Activated CD4-positive, alpha-beta T cell treated with anti-CD3 and anti-CD28 coated beads, Interleukin-2, amount 10 ng/mL, durations not matched to agents 7 days and 5 days (primary cell): ENCODE measurements at regions not wholly inside any gene's neighbourhood (a gene's known extent, or its start where the extent isn't known, plus 50 kb on each side); places are given as distances from the start of the nearest gene placed in this dataset.

Experiments used
- CTCF ChIA-PET: fragments of 350-600 bp; sonication (Branson Sonifier 250); formaldehyde crosslinking; loops from one replicate; lab custom pipeline; 2021; ENCODE audit warnings: antibody characterized with exemption; lab: Charles Lee
- POLR2A ChIA-PET: fragments of 350-600 bp; sonication (Branson Sonifier 250); formaldehyde crosslinking; loops from one replicate; lab custom pipeline; 2021; ENCODE audit warnings: antibody characterized with exemption; lab: Charles Lee
- DNase-seq: peaks from one replicate; pipeline ENCODE4 v3.0.0-alpha.2; 2020
- H3K27ac Mint-ChIP-seq: one replicate; pipeline ENCODE4 v1.8.0; 2021; ENCODE audit warnings: mild to moderate bottlenecking, moderate library complexity, mixed read lengths
- H3K27me3 Mint-ChIP-seq: one replicate; pipeline ENCODE4 v1.8.0; 2021; ENCODE audit warnings: mixed read lengths
- H3K36me3 Mint-ChIP-seq: one replicate; pipeline ENCODE4 v1.8.0; 2021; ENCODE audit warnings: low read depth, mixed read lengths
- H3K4me1 Mint-ChIP-seq: one replicate; pipeline ENCODE4 v1.8.0; 2021; ENCODE audit warnings: mixed read lengths
- H3K4me3 Mint-ChIP-seq: one replicate; pipeline ENCODE4 v1.8.0; 2021; ENCODE audit warnings: mild to moderate bottlenecking, moderate library complexity, mixed read lengths
- H3K9me3 Mint-ChIP-seq: one replicate; pipeline ENCODE4 v1.8.0; 2021; ENCODE audit warnings: mixed read lengths

GRCh38 chr3:99402755-99403154 lies 235.6 kb upstream of the COL8A1 start:
- no peak overlapping the region for H3K27ac Mint-ChIP-seq
- H3K27me3 Mint-ChIP-seq = no peaks in the 10 kb centered on the region
- CTCF ChIA-PET = no interaction called here
- DNase-seq = no peak
- no peaks in the 10 kb centered on the region for H3K36me3 Mint-ChIP-seq
- H3K4me1 Mint-ChIP-seq = no peaks in the 10 kb centered on the region
- no peak overlapping the region for H3K4me3 Mint-ChIP-seq
- POLR2A ChIA-PET = no interaction called here
- peaks cover 15% of the 10 kb centered on the region for H3K9me3 Mint-ChIP-seq

GRCh38 chr3:99400352-99400751 lies 238.0 kb upstream of the COL8A1 start:
- H3K27ac Mint-ChIP-seq = no peak overlapping the region
- no peak overlapping the region for H3K4me3 Mint-ChIP-seq
- H3K4me1 Mint-ChIP-seq = no peaks in the 10 kb centered on the region
- POLR2A ChIA-PET = no interaction called here
- H3K36me3 Mint-ChIP-seq = no peaks in the 10 kb centered on the region
- CTCF ChIA-PET = no interaction called here
- no peak for DNase-seq
- H3K9me3 Mint-ChIP-seq = peaks cover 15% of the 10 kb centered on the region
- no peaks in the 10 kb centered on the region for H3K27me3 Mint-ChIP-seq

GRCh38 chr3:99396651-99397275 lies 241.6 kb upstream of the COL8A1 start:
- no peaks in the 10 kb centered on the region for H3K36me3 Mint-ChIP-seq
- ChIA-PET CTCF (no interaction called here), POLR2A (no interaction called here)
- peaks cover 15% of the 10 kb centered on the region for H3K9me3 Mint-ChIP-seq
- H3K4me1 Mint-ChIP-seq = no peaks in the 10 kb centered on the region
- no peaks in the 10 kb centered on the region for H3K27me3 Mint-ChIP-seq
- no peak overlapping the region for H3K27ac Mint-ChIP-seq
- no peak overlapping the region for H3K4me3 Mint-ChIP-seq
- no peak for DNase-seq

- H3K27me3 Mint-ChIP-seq = no peaks in the 10 kb centered on the region
- no peaks in the 10 kb centered on the region for H3K36me3 Mint-ChIP-seq
- peaks cover 15% of the 10 kb centered on the region for H3K9me3 Mint-ChIP-seq
- no peak for DNase-seq
- H3K4me3 Mint-ChIP-seq = no peak overlapping the region
- no peaks in the 10 kb centered on the region for H3K4me1 Mint-ChIP-seq
- CTCF ChIA-PET = no interaction called here
- no peak overlapping the region for H3K27ac Mint-ChIP-seq
- POLR2A ChIA-PET = no interaction called here
Measured at GRCh38 chr3:99394831-99395778, 243.3 kb upstream of the COL8A1 start.

- no peaks in the 10 kb centered on the region for H3K27me3 Mint-ChIP-seq
- H3K36me3 Mint-ChIP-seq = no peaks in the 10 kb centered on the region
- no peaks in the 10 kb centered on the region for H3K4me1 Mint-ChIP-seq
- no peak overlapping the region for H3K27ac Mint-ChIP-seq
- ChIA-PET POLR2A (no interaction called here), CTCF (no interaction called here)
- no peak overlapping the region for H3K4me3 Mint-ChIP-seq
- DNase-seq = no peak
- peaks cover 8% of the 10 kb centered on the region for H3K9me3 Mint-ChIP-seq
Measured at GRCh38 chr3:99393961-99394360, 244.4 kb upstream of the COL8A1 start.

- no peaks in the 10 kb centered on the region for H3K4me1 Mint-ChIP-seq
- H3K36me3 Mint-ChIP-seq = no peaks in the 10 kb centered on the region
- no peaks in the 10 kb centered on the region for H3K27me3 Mint-ChIP-seq
- no peak for DNase-seq
- ChIA-PET POLR2A (no interaction called here), CTCF (no interaction called here)
- no peaks in the 10 kb centered on the region for H3K9me3 Mint-ChIP-seq
- H3K4me3 Mint-ChIP-seq = no peak overlapping the region
- no peak overlapping the region for H3K27ac Mint-ChIP-seq
Measured at GRCh38 chr3:99388780-99389179, 249.6 kb upstream of the COL8A1 start.

GRCh38 chr3:99384596-99384995 lies 253.8 kb upstream of the COL8A1 start:
- H3K9me3 Mint-ChIP-seq = no peaks in the 10 kb centered on the region
- no peaks in the 10 kb centered on the region for H3K36me3 Mint-ChIP-seq
- CTCF ChIA-PET = no interaction called here
- POLR2A ChIA-PET = no interaction called here
- H3K4me3 Mint-ChIP-seq = no peak overlapping the region
- no peaks in the 10 kb centered on the region for H3K27me3 Mint-ChIP-seq
- DNase-seq = no peak
- H3K27ac Mint-ChIP-seq = no peak overlapping the region
- no peaks in the 10 kb centered on the region for H3K4me1 Mint-ChIP-seq

GRCh38 chr3:99376926-99377325 lies 261.5 kb upstream of the COL8A1 start:
- no peak overlapping the region for H3K27ac Mint-ChIP-seq
- H3K36me3 Mint-ChIP-seq = no peaks in the 10 kb centered on the region
- CTCF ChIA-PET = no interaction called here
- POLR2A ChIA-PET = no interaction called here
- DNase-seq = no peak
- no peak overlapping the region for H3K4me3 Mint-ChIP-seq
- H3K27me3 Mint-ChIP-seq = no peaks in the 10 kb centered on the region
- no peaks in the 10 kb centered on the region for H3K9me3 Mint-ChIP-seq
- H3K4me1 Mint-ChIP-seq = no peaks in the 10 kb centered on the region

GRCh38 chr3:99373846-99374210 lies 264.6 kb upstream of the COL8A1 start:
- H3K27ac Mint-ChIP-seq = no peak overlapping the region
- ChIA-PET CTCF (no interaction called here), POLR2A (no interaction called here)
- H3K36me3 Mint-ChIP-seq = no peaks in the 10 kb centered on the region
- no peak for DNase-seq
- no peak overlapping the region for H3K4me3 Mint-ChIP-seq
- H3K9me3 Mint-ChIP-seq = no peaks in the 10 kb centered on the region
- no peaks in the 10 kb centered on the region for H3K4me1 Mint-ChIP-seq
- H3K27me3 Mint-ChIP-seq = no peaks in the 10 kb centered on the region

GRCh38 chr3:99373088-99373845 lies 265.1 kb upstream of the COL8A1 start:
- POLR2A ChIA-PET = no interaction called here
- no peaks in the 10 kb centered on the region for H3K9me3 Mint-ChIP-seq
- no peaks in the 10 kb centered on the region for H3K27me3 Mint-ChIP-seq
- no peak overlapping the region for H3K4me3 Mint-ChIP-seq
- no peaks in the 10 kb centered on the region for H3K4me1 Mint-ChIP-seq
- CTCF ChIA-PET = no interaction called here
- no peaks in the 10 kb centered on the region for H3K36me3 Mint-ChIP-seq
- no peak overlapping the region for H3K27ac Mint-ChIP-seq
- no peak for DNase-seq

GRCh38 chr3:99366663-99367429 lies 271.5 kb upstream of the COL8A1 start:
- no peaks in the 10 kb centered on the region for H3K36me3 Mint-ChIP-seq

GRCh38 chr3:99365979-99366378 lies 272.4 kb upstream of the COL8A1 start:
- no peak overlapping the region for H3K27ac Mint-ChIP-seq
- H3K4me1 Mint-ChIP-seq = no peaks in the 10 kb centered on the region
- CTCF ChIA-PET = no interaction called here
- H3K27me3 Mint-ChIP-seq = no peaks in the 10 kb centered on the region
- H3K4me3 Mint-ChIP-seq = no peak overlapping the region
- POLR2A ChIA-PET = no interaction called here
- H3K36me3 Mint-ChIP-seq = no peaks in the 10 kb centered on the region
- DNase-seq = no peak
- peaks cover 2% of the 10 kb centered on the region for H3K9me3 Mint-ChIP-seq

More at GRCh38 chr3:99366663-99367429, 271.5 kb upstream of the COL8A1 start:
- ChIA-PET CTCF (no interaction called here), POLR2A (no interaction called here)
- DNase-seq = no peak
- Mint-ChIP-seq H3K27ac (no peak overlapping the region), H3K9me3 (peaks cover 2% of the 10 kb centered on the region), H3K27me3 (no peaks in the 10 kb centered on the region), H3K4me1 (no peaks in the 10 kb centered on the region), H3K4me3 (no peak overlapping the region)
